ENCODE measurements at regions not wholly inside any gene's neighbourhood (a gene's known extent, or its start where the extent isn't known, plus 50 kb on each side); places are given as distances from the start of the nearest gene placed in this dataset.

DNA sequence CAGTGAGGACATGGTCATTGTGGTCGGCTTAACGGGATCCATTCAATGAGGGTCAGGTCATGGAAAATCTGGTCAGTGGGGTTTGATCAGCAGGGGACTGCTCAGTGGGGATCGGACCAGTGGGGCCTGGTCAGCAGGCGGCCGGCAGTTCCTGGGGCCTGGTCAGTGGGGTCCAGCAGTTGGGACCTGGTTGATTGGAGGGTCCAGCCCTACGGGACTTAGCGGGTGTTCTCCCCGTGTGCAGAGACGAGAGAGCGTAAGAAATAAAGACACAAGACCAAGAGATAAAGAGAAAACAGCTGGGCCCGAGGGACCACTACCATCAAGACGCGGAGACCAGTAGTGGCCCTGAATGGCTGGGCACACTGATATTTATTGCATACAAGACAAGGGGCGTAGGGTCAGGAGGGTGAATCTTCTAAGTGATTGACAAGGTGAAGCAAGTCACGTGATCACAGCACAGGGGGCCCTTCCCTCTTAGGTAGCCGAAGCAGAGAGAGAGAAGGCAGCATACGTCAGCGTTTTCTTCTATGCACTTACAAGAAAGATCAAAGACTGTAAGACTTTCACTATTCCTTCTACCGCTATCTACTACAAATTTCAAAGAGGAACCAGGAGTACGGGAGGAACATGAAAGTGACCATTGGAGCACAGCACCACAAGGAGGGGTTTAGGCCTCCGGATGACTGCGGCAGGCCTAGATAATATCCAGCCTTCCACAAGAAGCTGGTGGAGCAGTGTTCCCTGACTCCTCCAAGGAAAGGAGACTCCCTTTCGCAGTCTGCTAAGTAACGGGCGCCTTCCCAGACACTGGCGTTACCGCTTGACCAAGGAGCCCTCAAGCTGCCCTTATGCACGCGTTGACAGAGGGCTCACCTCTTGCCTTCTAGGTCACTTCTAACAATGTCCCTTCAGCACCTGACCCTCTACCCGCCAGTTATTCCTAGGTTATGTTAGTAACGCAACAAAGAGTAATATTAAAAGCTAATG is 62.1 kb upstream of the TPM4 start:
- H3K9ac ChIP-seq (ENCODE audit: control insufficient read depth, extremely low read depth, insufficient read depth, low read length), result no peak overlapping the region
- no peaks in the 10 kb centered on the region for H3K27me3 ChIP-seq (ENCODE audit: control insufficient read depth, extremely low read depth, insufficient read depth, low read length)
- H3K4me2 ChIP-seq (ENCODE audit: control insufficient read depth, extremely low read depth, insufficient read depth, low read depth, low read length), result no peak overlapping the region
- no peaks in the 10 kb centered on the region for H3K4me1 ChIP-seq (ENCODE audit: control insufficient read depth, extremely low read depth, insufficient read depth, low read length)
- H3K36me3 ChIP-seq (ENCODE audit: control insufficient read depth in 2 of 2, extremely low read depth in 1 of 2, insufficient read depth in 2 of 2, low read length in 2 of 2), result no peaks in the 10 kb centered on the region
- H4K20me1 ChIP-seq (ENCODE audit: control insufficient read depth, extremely low read depth, insufficient read depth, low read length), result no peaks in the 10 kb centered on the region
- H3K9me1 ChIP-seq (ENCODE audit: control insufficient read depth, extremely low read depth, insufficient read depth, low read length), result no peaks in the 10 kb centered on the region
- no peak overlapping the region for H3K27ac ChIP-seq (ENCODE audit: control insufficient read depth, insufficient read depth, low read length)
- H3K9me3 ChIP-seq (ENCODE audit: control insufficient read depth, low read depth, low read length), result no peaks in the 10 kb centered on the region
- no peak overlapping the region for H2AFZ ChIP-seq (ENCODE audit: control insufficient read depth, low read length)
- H3K79me2 ChIP-seq (ENCODE audit: control insufficient read depth, insufficient read depth, low read length), result no peaks in the 10 kb centered on the region
- DNase-seq (ENCODE audit: low read depth, low spot score) (no peak), FAIRE-seq (no peak)
- dilution Hi-C loops (cut with MboI; ENCODE audit: extremely low pct_ligation_motif_present, low sequenced_read_pairs), result no loop called here
- no peak for TF ChIP-seq EZH2 (IDR thresholded peaks at IDR 0.05; ENCODE audit: low read length)
- TF ChIP-seq, protein P1, sequence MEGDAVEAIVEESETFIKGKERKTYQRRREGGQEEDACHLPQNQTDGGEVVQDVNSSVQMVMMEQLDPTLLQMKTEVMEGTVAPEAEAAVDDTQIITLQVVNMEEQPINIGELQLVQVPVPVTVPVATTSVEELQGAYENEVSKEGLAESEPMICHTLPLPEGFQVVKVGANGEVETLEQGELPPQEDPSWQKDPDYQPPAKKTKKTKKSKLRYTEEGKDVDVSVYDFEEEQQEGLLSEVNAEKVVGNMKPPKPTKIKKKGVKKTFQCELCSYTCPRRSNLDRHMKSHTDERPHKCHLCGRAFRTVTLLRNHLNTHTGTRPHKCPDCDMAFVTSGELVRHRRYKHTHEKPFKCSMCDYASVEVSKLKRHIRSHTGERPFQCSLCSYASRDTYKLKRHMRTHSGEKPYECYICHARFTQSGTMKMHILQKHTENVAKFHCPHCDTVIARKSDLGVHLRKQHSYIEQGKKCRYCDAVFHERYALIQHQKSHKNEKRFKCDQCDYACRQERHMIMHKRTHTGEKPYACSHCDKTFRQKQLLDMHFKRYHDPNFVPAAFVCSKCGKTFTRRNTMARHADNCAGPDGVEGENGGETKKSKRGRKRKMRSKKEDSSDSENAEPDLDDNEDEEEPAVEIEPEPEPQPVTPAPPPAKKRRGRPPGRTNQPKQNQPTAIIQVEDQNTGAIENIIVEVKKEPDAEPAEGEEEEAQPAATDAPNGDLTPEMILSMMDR (optimal IDR thresholded peaks at IDR 0.05 in 1 of 3, IDR thresholded peaks at IDR 0.05 in 1 of 3, conservative IDR thresholded peaks at IDR 0.05 in 1 of 3; ENCODE audit: extremely low read depth in 1 of 3, insufficient read depth in 2 of 3, low read length in 3 of 3), result no peak
- no peak overlapping the region for H3K4me3 ChIP-seq (ENCODE audit: control insufficient read depth in 2 of 3, extremely low read depth in 1 of 3, insufficient read depth in 2 of 3, low read depth in 1 of 3, low read length in 3 of 3)

DNA sequence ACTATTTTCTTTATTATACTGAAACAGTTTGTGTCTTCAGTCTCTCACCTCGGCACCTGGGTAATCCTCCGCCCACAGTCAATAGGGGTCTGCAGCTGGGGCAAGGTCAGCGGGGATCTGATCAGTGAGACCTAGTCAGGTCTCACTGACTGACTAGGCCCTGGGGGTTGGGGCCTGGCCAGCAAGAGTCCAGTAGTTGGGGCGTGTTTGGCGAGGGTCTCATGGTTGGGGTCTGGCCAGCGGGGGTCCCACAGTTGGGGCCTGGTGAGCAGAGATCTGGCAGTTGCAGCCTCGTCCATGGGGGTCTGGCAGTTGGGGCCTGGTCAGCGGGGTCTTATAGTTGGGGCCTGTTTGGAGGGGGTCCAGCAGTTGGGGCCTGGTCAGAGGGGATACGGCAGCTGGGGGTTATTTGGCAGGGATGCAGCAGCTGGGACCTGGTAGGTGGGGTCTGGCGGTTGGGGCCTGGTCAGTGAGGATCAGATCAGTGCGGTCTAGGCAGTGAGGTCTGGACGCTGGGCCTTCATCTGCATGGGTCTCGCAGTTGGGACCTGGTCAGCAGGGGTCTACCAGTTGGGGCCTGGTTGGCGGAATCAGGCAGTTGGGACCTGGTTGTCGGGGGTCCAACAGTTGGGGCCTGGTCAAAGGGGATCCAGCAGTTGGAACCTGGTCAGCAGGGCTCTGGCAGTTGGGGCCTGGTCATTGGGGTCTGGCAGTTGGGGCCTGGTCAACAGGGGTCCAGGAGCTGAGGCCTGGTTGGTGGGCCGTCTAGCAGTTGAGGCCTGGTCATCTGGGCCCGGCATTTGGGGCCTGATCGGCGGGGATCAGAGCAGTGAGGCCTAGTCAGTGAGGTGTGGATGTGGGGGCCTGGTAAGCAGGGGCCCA is 61.1 kb upstream of the TPM4 start:
- Histone ChIP-seq H3K9me3 (ENCODE audit: control insufficient read depth, low read depth, low read length) (no peaks in the 10 kb centered on the region), H3K4me1 (ENCODE audit: control insufficient read depth, extremely low read depth, insufficient read depth, low read length) (no peaks in the 10 kb centered on the region), H3K27ac (ENCODE audit: control insufficient read depth, insufficient read depth, low read length) (no peak overlapping the region), H2AFZ (ENCODE audit: control insufficient read depth, low read length) (no peak overlapping the region), H3K79me2 (ENCODE audit: control insufficient read depth, insufficient read depth, low read length) (no peaks in the 10 kb centered on the region), H3K4me3 (ENCODE audit: control insufficient read depth in 2 of 3, extremely low read depth in 1 of 3, insufficient read depth in 2 of 3, low read depth in 1 of 3, low read length in 3 of 3) (no peak overlapping the region), H4K20me1 (ENCODE audit: control insufficient read depth, extremely low read depth, insufficient read depth, low read length) (no peaks in the 10 kb centered on the region), H3K36me3 (ENCODE audit: control insufficient read depth in 2 of 2, extremely low read depth in 1 of 2, insufficient read depth in 2 of 2, low read length in 2 of 2) (no peaks in the 10 kb centered on the region), H3K9ac (ENCODE audit: control insufficient read depth, extremely low read depth, insufficient read depth, low read length) (no peak overlapping the region), H3K27me3 (ENCODE audit: control insufficient read depth, extremely low read depth, insufficient read depth, low read length) (no peaks in the 10 kb centered on the region), H3K9me1 (ENCODE audit: control insufficient read depth, extremely low read depth, insufficient read depth, low read length) (no peaks in the 10 kb centered on the region), H3K4me2 (ENCODE audit: control insufficient read depth, extremely low read depth, insufficient read depth, low read depth, low read length) (no peak overlapping the region)
- no peak for TF ChIP-seq EZH2 (IDR thresholded peaks at IDR 0.05; ENCODE audit: low read length)
- TF ChIP-seq, protein P1 (optimal IDR thresholded peaks at IDR 0.05 in 1 of 3, IDR thresholded peaks at IDR 0.05 in 1 of 3, conservative IDR thresholded peaks at IDR 0.05 in 1 of 3; ENCODE audit: extremely low read depth in 1 of 3, insufficient read depth in 2 of 3, low read length in 3 of 3), result no peak
- no peak for FAIRE-seq
- DNase-seq (ENCODE audit: low read depth, low spot score), result no peak
- dilution Hi-C loops (cut with MboI; ENCODE audit: extremely low pct_ligation_motif_present, low sequenced_read_pairs), result no loop called here
